HL-60 (cell line): ENCODE measurements at regions not wholly inside any gene's neighbourhood (a gene's known extent, or its start where the extent isn't known, plus 50 kb on each side); places are given as distances from the start of the nearest gene placed in this dataset.
"Not testable (repeated sequence)": the region's sequence is repeated elsewhere in the genome, so short reads cannot be mapped to it uniquely, and the experiment has no call there.

ENCODE experiments used
- DNase-seq, 2 experiments: peaks; one replicate each; pipeline ENCODE4 v3.0.0-alpha.2; 2010 to 2020; ENCODE audit warnings: low read depth in 1 of 2, low spot score in 1 of 2
- H3K27ac ChIP-seq: fragments of 250-450 bp; sonication (Bioruptor Pico); replicated peaks from 2 replicates; pipeline ENCODE4 v1.5.1; 2020; ENCODE audit warnings: mild to moderate bottlenecking, moderate library complexity
- H3K27me3 ChIP-seq: fragments of 250-450 bp; sonication (Bioruptor Pico); 2 replicates; pipeline ENCODE4 v1.5.1; 2021; ENCODE audit warnings: mild to moderate bottlenecking, moderate library complexity; ENCODE audit not compliant: insufficient read depth, poor library complexity, severe bottlenecking
- H3K4me3 ChIP-seq: replicated peaks from 2 replicates; pipeline ENCODE4 v1.5.1; 2011; ENCODE audit warnings: mild to moderate bottlenecking, control low read depth, low read length; ENCODE audit not compliant: insufficient read depth
- CTCF ChIP-seq: IDR thresholded peaks from one replicate; pipeline ENCODE4 v1.5.1; 2011; ENCODE audit warnings: low read length, control low read depth, inconsistent platforms; ENCODE audit not compliant: insufficient read depth
- GABPA ChIP-seq: IDR thresholded peaks from 2 replicates; pipeline ENCODE4 v1.6.1; 2012; ENCODE audit warnings: low read depth
- POLR2AphosphoS5 ChIP-seq: IDR thresholded peaks from 2 replicates; pipeline ENCODE4 v1.6.1; 2012; ENCODE audit warnings: low read depth
- SPI1 ChIP-seq: IDR thresholded peaks from 2 replicates; pipeline ENCODE4 v1.6.1; 2012; ENCODE audit warnings: low read depth, mild to moderate bottlenecking, borderline replicate concordance
- TF ChIP-seq, protein P1 (sequence below): IDR thresholded peaks from 2 replicates; pipeline ENCODE4 v1.6.1; 2012; ENCODE audit warnings: low read depth; ENCODE audit not compliant: insufficient replicate concordance

DNA sequence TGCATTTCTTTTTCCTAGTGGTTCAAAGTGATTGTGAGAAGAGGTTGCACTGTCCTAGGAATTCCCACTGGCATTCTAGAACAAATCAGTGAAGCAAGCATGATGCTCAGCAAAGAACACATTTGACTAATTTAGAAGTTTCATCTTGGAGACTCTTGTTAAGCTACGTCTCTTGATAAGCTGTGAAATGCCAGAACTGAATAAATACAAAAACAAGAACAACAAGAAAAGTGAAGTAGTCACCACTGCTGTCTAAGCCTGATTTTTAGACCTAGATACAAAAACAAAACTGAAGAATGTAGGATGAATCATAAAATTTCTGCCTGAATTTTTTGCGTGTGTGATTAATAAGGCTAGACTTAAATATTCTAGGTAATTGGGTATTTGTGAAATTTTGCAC, 1162.4 kb downstream of the TUSC7 start:
- TF ChIP-seq GABPA = no peak
- no peak for TF ChIP-seq CTCF
- TF ChIP-seq POLR2AphosphoS5 = no peak
- TF ChIP-seq, protein P1, sequence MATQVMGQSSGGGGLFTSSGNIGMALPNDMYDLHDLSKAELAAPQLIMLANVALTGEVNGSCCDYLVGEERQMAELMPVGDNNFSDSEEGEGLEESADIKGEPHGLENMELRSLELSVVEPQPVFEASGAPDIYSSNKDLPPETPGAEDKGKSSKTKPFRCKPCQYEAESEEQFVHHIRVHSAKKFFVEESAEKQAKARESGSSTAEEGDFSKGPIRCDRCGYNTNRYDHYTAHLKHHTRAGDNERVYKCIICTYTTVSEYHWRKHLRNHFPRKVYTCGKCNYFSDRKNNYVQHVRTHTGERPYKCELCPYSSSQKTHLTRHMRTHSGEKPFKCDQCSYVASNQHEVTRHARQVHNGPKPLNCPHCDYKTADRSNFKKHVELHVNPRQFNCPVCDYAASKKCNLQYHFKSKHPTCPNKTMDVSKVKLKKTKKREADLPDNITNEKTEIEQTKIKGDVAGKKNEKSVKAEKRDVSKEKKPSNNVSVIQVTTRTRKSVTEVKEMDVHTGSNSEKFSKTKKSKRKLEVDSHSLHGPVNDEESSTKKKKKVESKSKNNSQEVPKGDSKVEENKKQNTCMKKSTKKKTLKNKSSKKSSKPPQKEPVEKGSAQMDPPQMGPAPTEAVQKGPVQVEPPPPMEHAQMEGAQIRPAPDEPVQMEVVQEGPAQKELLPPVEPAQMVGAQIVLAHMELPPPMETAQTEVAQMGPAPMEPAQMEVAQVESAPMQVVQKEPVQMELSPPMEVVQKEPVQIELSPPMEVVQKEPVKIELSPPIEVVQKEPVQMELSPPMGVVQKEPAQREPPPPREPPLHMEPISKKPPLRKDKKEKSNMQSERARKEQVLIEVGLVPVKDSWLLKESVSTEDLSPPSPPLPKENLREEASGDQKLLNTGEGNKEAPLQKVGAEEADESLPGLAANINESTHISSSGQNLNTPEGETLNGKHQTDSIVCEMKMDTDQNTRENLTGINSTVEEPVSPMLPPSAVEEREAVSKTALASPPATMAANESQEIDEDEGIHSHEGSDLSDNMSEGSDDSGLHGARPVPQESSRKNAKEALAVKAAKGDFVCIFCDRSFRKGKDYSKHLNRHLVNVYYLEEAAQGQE = no peak
- TF ChIP-seq SPI1 = no peak
- DNase-seq = no peak
- H3K4me3 ChIP-seq = no peak overlapping the region
- no peak overlapping the region for H3K27ac ChIP-seq
- H3K27me3 ChIP-seq = no peaks in the 10 kb centered on the region

- H3K27me3 ChIP-seq, H3K4me3 ChIP-seq, H3K27ac ChIP-seq, DNase-seq: not testable (repeated sequence)
Observed at GRCh38 chr3:117872594-117873248, 1161.9 kb downstream of the IGSF11 start.

GRCh38 chr3:117873249-117873600, 1161.4 kb downstream of the IGSF11 start:
- TF ChIP-seq GABPA = no peak
- TF ChIP-seq SPI1 = no peak
- TF ChIP-seq POLR2AphosphoS5 = no peak
- TF ChIP-seq, protein P1 = no peak
- Histone ChIP-seq H3K27me3 (no peaks in the 10 kb centered on the region), H3K27ac (no peak overlapping the region), H3K4me3 (no peak overlapping the region)
- no peak for DNase-seq

GRCh38 chr3:117874028-117874690, 1160.5 kb downstream of the IGSF11 start:
- no peak overlapping the region for H3K27ac ChIP-seq
- TF ChIP-seq CTCF = no peak
- TF ChIP-seq SPI1 = no peak
- TF ChIP-seq GABPA = no peak
- TF ChIP-seq, protein P1 = no peak
- TF ChIP-seq POLR2AphosphoS5 = no peak
- H3K4me3 ChIP-seq = no peak overlapping the region
- H3K27me3 ChIP-seq = no peaks in the 10 kb centered on the region
- DNase-seq = no peak
